Prostate gland (tissue), 2 donors: ENCODE measurements at regions not wholly inside any gene's neighbourhood (a gene's known extent, or its start where the extent isn't known, plus 50 kb on each side); places are given as distances from the start of the nearest gene placed in this dataset.

ENCODE experiments used
- POLR2A ChIP-seq: fragments of 450-650 bp; IDR thresholded peaks from one replicate; pipeline ENCODE4 v1.6.1; 2016; ENCODE audit warnings: antibody characterized with exemption, mild to moderate bottlenecking
- TF ChIP-seq, protein P1 (sequence below), 4 experiments: fragments of 200-600 bp in 2 of 4; fragments of 450-650 bp in 2 of 4; sonication (generic) in 2 of 4; IDR thresholded peaks; 1 replicate in 3 of 4; 2 replicates in 1 of 4; pipeline ENCODE4 v1.5.1; 2016 to 2019; ENCODE audit warnings: antibody characterized with exemption in 4 of 4, mild to moderate bottlenecking in 2 of 4, moderate library complexity in 2 of 4

DNA sequence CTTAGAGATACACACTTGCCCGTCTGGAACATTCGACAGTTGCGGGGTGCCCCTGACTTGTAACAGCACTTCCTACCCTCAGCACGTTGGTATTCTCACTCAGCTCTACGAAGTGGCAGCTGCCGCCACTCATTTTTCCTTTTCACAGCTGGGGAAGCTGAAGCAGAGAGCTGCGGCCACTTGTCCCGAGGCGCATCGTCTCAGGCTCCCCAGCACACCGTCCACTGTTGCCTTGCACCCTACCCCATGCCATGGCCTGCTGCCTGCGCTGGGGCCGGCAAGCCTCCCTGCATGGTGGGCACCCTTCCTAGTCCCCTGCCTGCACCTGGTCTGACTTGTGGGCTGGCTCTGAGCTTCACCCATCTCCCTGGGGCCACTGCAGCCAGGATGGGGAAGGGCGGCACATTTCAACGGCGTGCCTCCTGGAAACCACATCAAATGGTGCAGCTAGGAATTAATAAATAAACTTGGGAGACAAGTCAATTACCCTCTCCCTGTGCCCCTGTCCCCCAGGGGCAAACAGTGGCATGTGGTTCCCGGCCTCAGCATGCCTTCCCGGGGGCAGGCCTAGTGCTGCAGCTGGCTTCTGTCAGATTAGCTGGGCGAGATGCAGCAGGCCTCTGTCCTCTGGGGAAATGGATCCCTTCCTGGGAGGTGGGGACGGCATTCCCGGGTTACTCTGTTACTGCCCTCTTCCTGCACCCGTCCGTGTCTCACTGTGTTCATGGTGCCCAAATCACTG lies 64.7 kb upstream of the HAAO start:
- TF ChIP-seq, protein P1, sequence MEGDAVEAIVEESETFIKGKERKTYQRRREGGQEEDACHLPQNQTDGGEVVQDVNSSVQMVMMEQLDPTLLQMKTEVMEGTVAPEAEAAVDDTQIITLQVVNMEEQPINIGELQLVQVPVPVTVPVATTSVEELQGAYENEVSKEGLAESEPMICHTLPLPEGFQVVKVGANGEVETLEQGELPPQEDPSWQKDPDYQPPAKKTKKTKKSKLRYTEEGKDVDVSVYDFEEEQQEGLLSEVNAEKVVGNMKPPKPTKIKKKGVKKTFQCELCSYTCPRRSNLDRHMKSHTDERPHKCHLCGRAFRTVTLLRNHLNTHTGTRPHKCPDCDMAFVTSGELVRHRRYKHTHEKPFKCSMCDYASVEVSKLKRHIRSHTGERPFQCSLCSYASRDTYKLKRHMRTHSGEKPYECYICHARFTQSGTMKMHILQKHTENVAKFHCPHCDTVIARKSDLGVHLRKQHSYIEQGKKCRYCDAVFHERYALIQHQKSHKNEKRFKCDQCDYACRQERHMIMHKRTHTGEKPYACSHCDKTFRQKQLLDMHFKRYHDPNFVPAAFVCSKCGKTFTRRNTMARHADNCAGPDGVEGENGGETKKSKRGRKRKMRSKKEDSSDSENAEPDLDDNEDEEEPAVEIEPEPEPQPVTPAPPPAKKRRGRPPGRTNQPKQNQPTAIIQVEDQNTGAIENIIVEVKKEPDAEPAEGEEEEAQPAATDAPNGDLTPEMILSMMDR (IDR thresholded peaks at IDR 0.05), result no peak
- no peak for TF ChIP-seq POLR2A
